Calu3 (cell line): ENCODE measurements at regions not wholly inside any gene's neighbourhood (a gene's known extent, or its start where the extent isn't known, plus 50 kb on each side); places are given as distances from the start of the nearest gene placed in this dataset.

Experiments
- BruUV-seq: library from RNA; stranded (reverse); fragments of 400-500 nt; replicated peaks from 2 replicates; lab custom pipeline; 2021; lab: Mats Ljungman, UMichigan
- CTCF ChIA-PET: fragments of 300-600 bp; sonication (Branson Sonifier 250); formaldehyde crosslinking; loops from one replicate; lab custom pipeline; 2022; ENCODE audit warnings: antibody characterized with exemption; lab: Charles Lee
- DNase-seq: peaks from one replicate; pipeline ENCODE4 v3.0.0; 2022
- H3K27ac Mint-ChIP-seq: one replicate; pipeline ENCODE4 v1.8.0; 2022; ENCODE audit warnings: mixed read lengths; ENCODE audit not compliant: unreplicated experiment
- H3K27me3 Mint-ChIP-seq: one replicate; pipeline ENCODE4 v1.8.0; 2022; ENCODE audit warnings: mixed read lengths; ENCODE audit not compliant: unreplicated experiment
- H3K36me3 Mint-ChIP-seq: one replicate; pipeline ENCODE4 v1.8.0; 2022; ENCODE audit warnings: mild to moderate bottlenecking, moderate library complexity, mixed read lengths; ENCODE audit not compliant: insufficient read depth, unreplicated experiment
- H3K4me1 Mint-ChIP-seq: one replicate; pipeline ENCODE4 v1.8.0; 2022; ENCODE audit warnings: mild to moderate bottlenecking, low read depth, mixed read lengths; ENCODE audit not compliant: unreplicated experiment
- H3K4me3 Mint-ChIP-seq: one replicate; pipeline ENCODE4 v1.8.0; 2022; ENCODE audit warnings: mild to moderate bottlenecking, low read depth, moderate library complexity, mixed read lengths; ENCODE audit not compliant: unreplicated experiment
- H3K9me3 Mint-ChIP-seq: one replicate; pipeline ENCODE4 v1.8.0; 2022; ENCODE audit warnings: low read depth, mixed read lengths; ENCODE audit not compliant: unreplicated experiment
- intact Hi-C: fragments of 100-400 bp; cut with micrococcal nuclease; formaldehyde crosslinking; loops from one replicate; pipeline ENCODE4 v1.10.0; 2022; ENCODE audit not compliant: unreplicated experiment
- TF ChIP-seq, protein P1 (sequence below): fragments of 200-600 bp; IDR thresholded peaks from one replicate; pipeline ENCODE4 v1.8.0; 2022; ENCODE audit warnings: antibody characterized with exemption; ENCODE audit not compliant: unreplicated experiment

DNA sequence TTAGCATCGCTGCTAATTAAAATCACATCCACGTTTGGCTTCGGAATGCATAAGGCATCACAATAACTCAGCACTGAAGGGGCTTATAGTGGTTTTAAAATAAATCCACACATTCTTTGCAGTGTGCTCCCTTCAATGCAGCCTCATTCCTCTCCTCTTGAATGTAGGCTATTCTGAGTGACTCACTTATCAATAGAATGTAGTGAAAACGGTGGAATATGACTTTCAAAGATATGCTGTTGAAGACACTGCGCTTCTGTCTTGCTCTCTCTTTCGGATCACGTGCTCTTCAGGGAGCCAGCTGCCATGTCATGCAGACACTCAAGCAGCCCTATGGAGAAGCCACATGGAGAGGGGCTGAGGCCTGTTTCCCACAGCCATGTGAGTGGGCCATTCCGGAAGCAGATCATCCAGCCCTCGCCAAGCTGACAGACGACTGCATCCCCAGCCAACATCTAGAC, 87.4 kb downstream of the CRYGS start:
- Mint-ChIP-seq H3K9me3 (no peaks in the 10 kb centered on the region), H3K27me3 (peaks cover 74% of the 10 kb centered on the region), H3K27ac (no peak overlapping the region), H3K4me3 (no peak overlapping the region), H3K36me3 (peaks cover 5% of the 10 kb centered on the region), H3K4me1 (peaks cover 16% of the 10 kb centered on the region)
- TF ChIP-seq, protein P1, sequence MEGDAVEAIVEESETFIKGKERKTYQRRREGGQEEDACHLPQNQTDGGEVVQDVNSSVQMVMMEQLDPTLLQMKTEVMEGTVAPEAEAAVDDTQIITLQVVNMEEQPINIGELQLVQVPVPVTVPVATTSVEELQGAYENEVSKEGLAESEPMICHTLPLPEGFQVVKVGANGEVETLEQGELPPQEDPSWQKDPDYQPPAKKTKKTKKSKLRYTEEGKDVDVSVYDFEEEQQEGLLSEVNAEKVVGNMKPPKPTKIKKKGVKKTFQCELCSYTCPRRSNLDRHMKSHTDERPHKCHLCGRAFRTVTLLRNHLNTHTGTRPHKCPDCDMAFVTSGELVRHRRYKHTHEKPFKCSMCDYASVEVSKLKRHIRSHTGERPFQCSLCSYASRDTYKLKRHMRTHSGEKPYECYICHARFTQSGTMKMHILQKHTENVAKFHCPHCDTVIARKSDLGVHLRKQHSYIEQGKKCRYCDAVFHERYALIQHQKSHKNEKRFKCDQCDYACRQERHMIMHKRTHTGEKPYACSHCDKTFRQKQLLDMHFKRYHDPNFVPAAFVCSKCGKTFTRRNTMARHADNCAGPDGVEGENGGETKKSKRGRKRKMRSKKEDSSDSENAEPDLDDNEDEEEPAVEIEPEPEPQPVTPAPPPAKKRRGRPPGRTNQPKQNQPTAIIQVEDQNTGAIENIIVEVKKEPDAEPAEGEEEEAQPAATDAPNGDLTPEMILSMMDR, result no peak
- no TSS peak for BruUV-seq
- intact Hi-C loops, result no loop called here
- CTCF ChIA-PET, result no interaction called here
- DNase-seq, result no peak

DNA sequence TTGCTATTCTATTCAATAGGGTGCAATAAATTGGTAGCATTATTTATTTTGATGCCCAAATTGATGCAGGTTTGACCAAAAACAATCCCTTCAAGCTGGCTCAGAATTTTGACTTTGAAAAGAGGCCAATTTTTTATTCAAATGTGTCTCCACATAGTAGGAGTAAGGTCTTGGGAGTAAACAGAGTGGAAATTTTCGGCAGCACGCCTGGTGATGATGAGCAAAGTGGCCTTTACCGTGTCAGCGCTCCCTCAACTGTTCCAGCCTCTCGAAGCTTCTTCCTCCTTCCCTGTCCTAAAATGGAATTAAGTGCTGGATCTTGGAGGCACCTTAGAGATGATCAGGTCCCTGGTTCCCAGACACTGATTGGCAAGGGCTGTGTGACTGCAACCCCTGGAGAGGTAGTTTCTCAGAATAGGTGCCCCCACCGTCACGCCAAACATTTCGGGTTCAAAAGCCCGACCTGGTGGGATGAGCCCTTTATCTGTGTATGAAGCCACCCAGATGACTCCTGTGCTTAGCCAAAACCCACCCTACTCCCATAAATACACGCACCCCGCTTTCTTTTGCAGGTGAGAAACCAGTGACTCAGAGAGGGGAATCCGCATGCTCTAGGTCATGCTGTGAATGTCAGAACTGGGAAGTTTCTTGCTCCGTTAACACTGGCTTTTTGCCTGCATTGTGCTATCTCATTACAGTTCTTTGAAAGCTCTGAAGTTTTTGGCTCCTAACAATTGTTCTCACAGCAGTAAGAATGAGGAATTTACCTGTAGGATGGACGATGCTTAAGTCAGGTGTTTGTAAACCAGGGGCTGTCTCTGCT, 89.1 kb downstream of the CRYGS start:
- Mint-ChIP-seq H3K27ac (no peak overlapping the region), H3K4me1 (peaks cover 17% of the 10 kb centered on the region), H3K36me3 (peaks cover 5% of the 10 kb centered on the region), H3K9me3 (no peaks in the 10 kb centered on the region), H3K4me3 (no peak overlapping the region), H3K27me3 (peaks cover 57% of the 10 kb centered on the region)
- DNase-seq, result no peak
- TF ChIP-seq, protein P1, result no peak
- CTCF ChIA-PET, result no interaction called here
- BruUV-seq, result no TSS peak
- intact Hi-C loops, result no loop called here

DNA sequence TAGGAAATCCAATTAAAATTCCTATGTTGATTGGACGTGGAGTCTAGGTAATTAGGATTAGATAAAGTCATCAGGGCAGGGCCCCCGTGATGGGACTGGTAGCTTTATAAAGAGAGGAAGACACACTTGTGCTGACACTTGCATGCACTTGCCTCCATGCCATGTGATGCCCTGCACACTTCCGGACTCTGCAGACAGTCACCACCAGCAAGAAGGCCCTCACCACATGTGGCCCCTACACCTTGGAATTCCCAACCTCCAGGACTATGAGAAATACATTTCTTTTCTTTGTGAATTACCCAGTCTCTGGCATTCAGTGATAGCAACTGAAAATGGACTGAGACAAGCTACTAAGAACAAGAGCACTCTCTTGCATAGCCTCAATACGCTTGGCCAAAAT, 90.6 kb downstream of the CRYGS start:
- Mint-ChIP-seq H3K9me3 (no peaks in the 10 kb centered on the region), H3K4me3 (no peak overlapping the region), H3K27me3 (peaks cover 42% of the 10 kb centered on the region), H3K27ac (no peak overlapping the region), H3K36me3 (peaks cover 5% of the 10 kb centered on the region), H3K4me1 (peaks cover 17% of the 10 kb centered on the region)
- intact Hi-C loops, result no loop called here
- no peak for DNase-seq
- CTCF ChIA-PET, result interaction anchor here (0.5 to 1.4 kb wide), 2 partner anchors 9 to 1155 kb away, joined by 3 to 5 read pairs; no protein-coding TSS in a partner anchor
- no TSS peak for BruUV-seq
- TF ChIP-seq, protein P1, result no peak

DNA sequence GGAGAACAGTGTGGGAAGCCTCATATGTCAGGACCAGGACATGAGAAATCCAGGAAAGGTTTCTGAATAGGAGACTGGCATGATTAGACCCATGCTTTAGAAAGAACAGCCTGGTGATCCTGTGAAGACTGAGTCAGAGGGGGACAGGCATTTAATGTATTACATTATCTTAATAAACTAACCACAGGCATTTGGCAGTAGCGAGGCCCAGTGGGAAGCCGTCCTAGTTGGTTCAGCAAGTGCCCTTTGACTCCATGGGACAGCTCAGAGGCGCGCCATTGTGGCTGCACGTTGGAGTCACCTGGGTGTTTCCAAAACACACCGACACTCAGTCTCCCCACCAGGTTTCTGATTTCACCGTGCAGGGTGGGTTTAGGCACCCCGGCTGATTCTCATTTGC, 90.5 kb upstream of the DGKG start:
- H3K27ac Mint-ChIP-seq, result no peak overlapping the region
- H3K36me3 Mint-ChIP-seq, result peaks cover 5% of the 10 kb centered on the region
- CTCF ChIA-PET, result interaction anchor here (0.7 to 1.4 kb wide), 2 partner anchors 10 to 425 kb away, joined by 3 to 5 read pairs; no protein-coding TSS in a partner anchor
- peaks cover 17% of the 10 kb centered on the region for H3K4me1 Mint-ChIP-seq
- H3K9me3 Mint-ChIP-seq, result no peaks in the 10 kb centered on the region
- no peak overlapping the region for H3K4me3 Mint-ChIP-seq
- BruUV-seq, result no TSS peak
- peaks cover 42% of the 10 kb centered on the region for H3K27me3 Mint-ChIP-seq
- intact Hi-C loops, result no loop called here
- DNase-seq, result peak; percentile 77
- TF ChIP-seq, protein P1, result no peak
